Activated T-cell treated with anti-CD3 and anti-CD28 coated beads, Interleukin-2, amount 50 U/mL, for 1 hour (primary cell): ENCODE measurements at regions not wholly inside any gene's neighbourhood (a gene's known extent, or its start where the extent isn't known, plus 50 kb on each side); places are given as distances from the start of the nearest gene placed in this dataset.
"Not testable (repeated sequence)": the region's sequence is repeated elsewhere in the genome, so short reads cannot be mapped to it uniquely, and the experiment has no call there.

Experiments
- DNase-seq: peaks from one replicate; pipeline ENCODE4 v3.0.0-alpha.2; 2020

DNA sequence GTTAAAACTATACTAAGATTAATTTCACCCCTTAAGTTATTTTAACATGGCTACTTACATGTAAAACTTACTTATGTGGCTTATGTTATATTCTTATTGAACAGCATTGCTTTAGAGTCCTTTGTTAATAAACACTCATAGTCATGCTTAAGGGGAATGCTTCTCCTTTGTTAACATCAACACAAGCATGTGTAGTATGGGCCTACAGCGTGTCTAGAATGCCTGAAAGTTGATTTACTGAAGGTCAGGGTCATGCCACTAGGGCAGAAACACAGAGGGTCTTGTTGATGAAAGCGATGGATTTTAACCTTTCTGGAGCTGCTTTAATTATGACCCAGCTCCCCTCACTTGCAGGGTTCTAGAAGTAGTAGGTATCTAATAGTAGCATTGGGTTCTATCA is 159.8 kb upstream of the DLX2 start:
- no peak for DNase-seq

DNA sequence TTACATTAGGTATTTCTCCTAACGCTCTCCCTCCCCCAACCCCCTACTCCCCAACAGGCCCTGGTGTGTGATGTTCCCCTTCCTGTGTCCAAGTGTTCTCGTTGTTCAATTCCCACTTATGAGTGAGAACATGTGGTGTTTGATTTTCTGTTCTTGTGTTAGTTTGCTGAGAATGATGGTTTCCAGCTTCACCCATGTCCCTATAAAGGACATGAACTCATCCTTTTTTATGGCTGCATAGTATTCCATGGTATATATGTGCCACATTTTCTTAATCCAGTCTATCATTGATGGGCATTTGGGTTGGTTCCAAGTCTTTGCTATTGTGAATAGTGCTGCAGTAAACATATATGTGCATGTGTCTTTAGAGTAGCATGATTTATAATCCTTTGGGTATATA is 162.1 kb upstream of the DLX2 start:
- DNase-seq: not testable (repeated sequence)

GRCh38 chr2:172269507-172270244 is 157.7 kb upstream of the ITGA6 start:
- not testable (repeated sequence) for DNase-seq

- peak; percentile 23 for DNase-seq
Observed at GRCh38 chr2:172270278-172271079, 156.9 kb upstream of the ITGA6 start.

DNA sequence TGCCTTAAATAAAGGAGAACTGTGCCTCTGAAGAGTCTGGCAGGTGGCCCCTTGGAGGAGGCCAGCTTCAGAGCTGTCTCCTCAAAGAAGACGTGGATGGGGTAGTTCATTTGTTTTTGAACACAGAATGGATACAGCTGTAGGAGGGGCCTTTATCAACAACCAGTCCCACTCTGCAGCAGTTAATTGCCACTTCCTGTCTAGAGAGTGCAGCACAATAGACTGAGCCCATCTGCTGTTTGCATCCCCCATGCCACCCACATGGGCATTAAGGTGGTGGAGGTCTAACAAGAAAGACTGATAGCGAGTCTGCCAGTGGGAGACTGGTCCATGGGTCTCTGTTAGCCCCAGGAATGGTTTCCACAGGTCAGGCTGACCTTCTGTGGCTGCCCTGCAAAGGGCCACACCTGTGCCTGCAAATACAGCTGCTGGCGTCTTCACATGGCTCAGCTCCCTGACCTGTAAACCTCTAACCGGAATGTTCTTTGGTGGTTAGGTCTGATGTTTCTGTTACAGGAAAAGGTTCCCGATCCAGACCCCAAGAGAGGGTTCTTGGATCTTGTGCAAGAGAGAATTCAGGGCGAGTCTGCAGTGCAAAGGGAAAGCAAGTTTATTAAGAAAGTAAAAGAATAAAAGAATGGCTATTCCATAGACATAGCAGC is 153.3 kb upstream of the ITGA6 start:
- no peak for DNase-seq

DNA sequence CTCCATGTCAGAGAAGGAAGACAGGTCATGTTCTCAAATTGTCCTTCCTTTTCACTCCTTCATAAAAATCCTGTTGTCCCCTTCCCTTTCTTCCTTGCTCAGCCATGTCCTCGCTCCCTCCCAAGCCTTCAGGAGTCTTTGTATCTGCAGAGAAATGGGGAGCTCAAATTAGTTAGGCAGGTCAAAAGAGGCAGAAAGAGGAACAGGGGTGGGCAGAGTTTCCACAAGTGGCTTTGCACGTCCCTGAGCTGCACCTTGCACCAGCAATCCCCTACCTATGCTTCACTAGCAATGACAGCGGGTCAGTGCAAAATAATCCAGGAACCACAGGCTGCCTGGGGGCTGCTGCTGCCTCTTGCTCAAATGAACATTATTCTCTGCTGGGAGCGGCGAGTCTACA is 152.1 kb upstream of the ITGA6 start:
- DNase-seq: no peak

GRCh38 chr2:172276961-172277360 is 150.4 kb upstream of the ITGA6 start:
- DNase-seq: no peak

- DNase-seq: no peak
Observed at GRCh38 chr2:172278667-172279066, 148.7 kb upstream of the ITGA6 start.

GRCh38 chr2:172279214-172279613 is 148.2 kb upstream of the ITGA6 start:
- no peak for DNase-seq

GRCh38 chr2:172279813-172280212 is 147.6 kb upstream of the ITGA6 start:
- DNase-seq: no peak

DNA sequence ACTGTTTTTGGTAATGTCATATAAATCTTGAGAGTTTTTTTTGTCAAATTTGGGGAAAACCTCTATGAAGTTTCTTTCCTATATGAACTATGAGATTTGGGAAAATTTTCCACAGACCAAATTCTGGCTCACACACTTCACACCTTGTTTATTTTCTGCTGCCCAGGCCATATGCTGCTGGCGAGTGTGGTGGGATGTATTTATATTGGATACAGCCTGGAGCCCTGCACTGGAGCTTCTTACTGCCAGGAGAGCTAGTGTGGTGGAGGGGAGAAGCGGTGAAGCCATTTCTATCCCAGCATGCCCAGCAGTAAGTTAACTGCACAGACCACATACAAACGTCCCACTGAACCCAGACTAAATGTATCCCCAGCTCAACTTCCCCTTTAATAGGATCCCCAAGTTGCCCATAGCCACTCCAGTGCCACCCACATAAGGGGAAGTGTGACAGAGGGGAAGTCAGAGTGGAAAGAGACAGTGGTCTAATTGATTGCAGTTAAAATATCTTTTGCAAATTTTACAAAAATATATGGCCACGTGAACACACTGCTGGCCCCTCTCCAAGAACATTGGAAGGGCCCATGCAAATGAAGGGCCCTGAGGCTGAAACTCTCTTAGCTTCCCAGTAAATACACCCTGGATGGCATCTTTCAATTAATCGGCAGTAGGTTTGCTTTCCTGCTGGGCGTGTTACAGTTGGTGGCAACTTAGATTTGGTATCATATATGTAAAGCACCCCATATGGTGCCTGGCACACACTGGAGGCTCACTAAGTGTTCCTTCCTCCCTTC is 146.6 kb upstream of the ITGA6 start:
- no peak for DNase-seq

DNA sequence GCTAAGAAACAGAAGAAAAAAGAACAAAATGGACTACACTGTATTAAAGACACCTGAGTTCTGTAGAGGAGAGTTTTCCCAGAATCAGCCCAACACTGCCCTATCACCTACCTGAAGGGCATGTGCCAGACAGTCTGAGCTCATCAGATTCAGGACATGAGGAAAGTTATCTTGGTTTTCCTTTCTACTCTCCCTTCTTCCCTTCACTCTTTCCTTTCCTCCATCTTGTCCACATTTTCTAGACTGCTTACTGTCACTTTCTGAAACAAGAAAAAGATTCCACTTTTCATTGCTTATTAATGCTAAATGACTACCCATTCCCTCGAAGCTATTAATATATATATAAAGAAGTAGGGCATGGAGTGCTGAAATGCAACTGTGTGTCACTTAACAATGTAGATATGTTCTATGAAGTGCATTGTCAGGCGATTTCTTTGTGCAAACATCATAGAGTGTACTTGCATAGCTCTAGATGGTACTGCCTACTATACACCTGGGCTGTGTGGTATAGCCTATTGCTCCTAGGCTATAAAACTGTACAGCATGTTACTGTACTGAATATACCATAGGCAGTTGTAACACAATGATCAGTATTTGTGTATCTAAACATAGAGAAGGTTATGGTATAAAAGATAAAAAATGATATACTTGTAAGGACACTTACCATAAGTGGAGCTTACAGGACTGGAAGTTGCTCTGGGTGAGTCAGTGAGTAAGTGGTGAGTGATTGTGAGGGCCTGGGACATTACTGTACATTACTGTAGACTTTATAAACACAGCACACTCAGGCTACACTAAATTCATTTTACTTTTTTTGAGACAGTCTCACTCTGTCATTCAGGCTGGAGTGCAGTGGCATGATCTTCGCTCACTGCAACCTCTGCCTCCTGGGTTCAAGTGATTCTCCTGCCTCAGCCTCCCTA is 145.5 kb upstream of the ITGA6 start:
- no peak for DNase-seq

DNA sequence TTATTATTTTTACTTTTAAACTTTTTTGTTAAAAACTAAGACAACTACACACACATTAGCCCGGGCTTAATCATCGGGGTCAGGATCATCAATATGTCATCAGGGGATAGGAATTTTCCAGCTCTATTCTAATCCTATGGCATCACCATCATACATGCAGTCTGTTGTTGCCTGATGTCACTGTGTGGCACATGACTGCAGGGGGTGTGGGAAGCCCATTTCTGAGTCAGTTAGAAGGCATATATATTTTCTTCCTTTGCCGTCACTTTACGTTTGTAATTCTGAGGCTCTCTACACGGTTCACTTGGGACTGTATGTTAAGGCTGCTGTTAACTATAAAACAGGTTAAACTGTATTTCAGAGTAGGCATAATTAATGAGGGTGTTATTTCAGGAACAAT is 144.4 kb upstream of the ITGA6 start:
- no peak for DNase-seq

- DNase-seq: no peak
Observed at GRCh38 chr2:172283476-172283875, 143.9 kb upstream of the ITGA6 start.

- no peak for DNase-seq
Observed at GRCh38 chr2:172284209-172284608, 143.2 kb upstream of the ITGA6 start.

DNA sequence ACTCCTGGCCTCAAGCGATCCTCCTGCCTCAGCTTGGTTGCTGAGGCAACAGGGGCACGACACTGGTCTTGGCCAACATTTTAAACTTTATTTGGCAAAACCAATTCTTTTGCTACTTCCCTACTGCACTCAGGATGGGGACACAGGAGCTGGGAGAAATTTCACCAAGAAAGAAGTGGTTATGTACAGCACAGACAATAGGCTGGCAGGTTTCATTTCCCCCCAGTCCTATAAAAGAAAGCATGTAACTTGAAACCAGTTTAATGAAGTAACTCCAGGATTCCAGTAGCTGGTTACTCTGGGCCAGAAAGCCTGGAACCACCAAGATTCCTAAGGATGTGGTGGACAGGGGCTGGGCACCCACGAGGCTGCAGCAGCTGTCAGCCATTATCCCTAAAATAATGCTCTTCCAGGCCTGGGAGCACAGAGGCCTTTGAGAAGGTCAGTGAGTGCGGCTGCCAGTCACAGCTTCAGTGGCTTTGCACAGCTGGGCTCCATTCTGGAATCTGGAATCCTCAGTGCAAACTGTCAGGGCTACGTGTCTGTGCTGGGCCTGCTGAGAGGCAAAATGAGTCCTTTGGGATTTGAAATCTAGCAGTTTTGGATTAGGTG is 142.3 kb upstream of the ITGA6 start:
- DNase-seq: no peak

DNA sequence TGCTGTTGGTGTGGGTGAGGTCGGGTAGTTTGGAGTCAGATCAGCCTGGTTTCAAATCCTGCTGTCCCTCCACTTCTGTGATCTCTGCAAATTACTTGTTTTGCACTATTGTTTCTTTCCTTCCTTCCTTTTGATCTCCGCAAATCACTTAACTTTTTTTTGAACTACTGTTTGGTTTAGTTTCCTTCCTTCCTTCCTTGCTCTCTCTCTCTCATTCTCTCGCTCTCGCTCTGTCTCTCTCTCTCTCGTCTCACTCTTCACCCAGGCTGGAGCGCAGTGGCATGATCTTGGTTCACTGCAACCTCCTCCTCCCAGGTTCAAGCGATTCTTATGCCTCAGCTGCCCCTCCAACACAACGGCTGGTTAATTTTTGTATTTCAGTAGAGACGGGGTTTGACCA is 141.6 kb upstream of the ITGA6 start:
- no peak for DNase-seq

- DNase-seq: no peak
Observed at GRCh38 chr2:172287190-172287589, 140.2 kb upstream of the ITGA6 start.

- DNase-seq: no peak
Observed at GRCh38 chr2:172287605-172288315, 139.6 kb upstream of the ITGA6 start.

GRCh38 chr2:172288603-172289002 is 138.8 kb upstream of the ITGA6 start:
- DNase-seq: peak; percentile 27

GRCh38 chr2:172293952-172294351 is 133.4 kb upstream of the ITGA6 start:
- DNase-seq: no peak
